PC-9 (cell line): ENCODE measurements at regions not wholly inside any gene's neighbourhood (a gene's known extent, or its start where the extent isn't known, plus 50 kb on each side); places are given as distances from the start of the nearest gene placed in this dataset.

Experiments used
- BruUV-seq: library from RNA; stranded (reverse); fragments of 400-500 nt; replicated peaks from 2 replicates; lab custom pipeline; 2021; lab: Mats Ljungman, UMichigan
- CTCF ChIA-PET: fragments of 300-600 bp; sonication (Branson Sonifier 250); formaldehyde crosslinking; loops from one replicate; lab custom pipeline; 2022; ENCODE audit warnings: antibody characterized with exemption; lab: Charles Lee
- POLR2A ChIA-PET: fragments of 300-600 bp; sonication (Branson Sonifier 250); formaldehyde crosslinking; loops from one replicate; lab custom pipeline; 2022; ENCODE audit warnings: antibody characterized with exemption; ENCODE audit not compliant: unreplicated experiment; lab: Charles Lee
- DNase-seq, 2 experiments: peaks; one replicate each; pipeline versions ENCODE4 v3.0.0 to v3.0.0-alpha.2; 2015 to 2022; ENCODE audit warnings: mixed read lengths in 1 of 2
- H2AFZ ChIP-seq: fragments of 200-600 bp; sonication (generic); 2 replicates; pipeline ENCODE4 v1.8.1; 2017; ENCODE audit warnings: antibody characterized with exemption
- H3F3A ChIP-seq: fragments of 200-600 bp; sonication (generic); 2 replicates; pipeline ENCODE4 v1.8.1; 2017; ENCODE audit warnings: antibody characterized with exemption, mild to moderate bottlenecking, low read depth; ENCODE audit not compliant: insufficient read depth
- H3K27ac ChIP-seq: fragments of 200-600 bp; sonication (generic); 2 replicates; pipeline ENCODE4 v1.6.1; 2016; ENCODE audit warnings: mixed run types
- H3K27me3 ChIP-seq: fragments of 200-600 bp; sonication (generic); 2 replicates; pipeline ENCODE4 v1.6.1; 2016; ENCODE audit warnings: low read depth, mixed run types; ENCODE audit not compliant: insufficient read depth
- H3K36me3 ChIP-seq: fragments of 200-600 bp; sonication (generic); 2 replicates; pipeline ENCODE4 v1.6.1; 2016; ENCODE audit warnings: low read depth, mixed run types
- H3K4me1 ChIP-seq: fragments of 200-600 bp; sonication (generic); replicated peaks from 2 replicates; pipeline ENCODE4 v1.6.1; 2016; ENCODE audit warnings: mixed run types; ENCODE audit not compliant: insufficient read depth
- H3K4me2 ChIP-seq: fragments of 200-600 bp; sonication (generic); 2 replicates; pipeline ENCODE4 v1.6.1; 2017; ENCODE audit warnings: mixed run types
- H3K4me3 ChIP-seq: fragments of 200-600 bp; sonication (generic); 2 replicates; pipeline ENCODE4 v1.6.1; 2016; ENCODE audit warnings: mixed run types
- H3K79me2 ChIP-seq: fragments of 200-600 bp; sonication (generic); 2 replicates; pipeline ENCODE4 v1.6.1; 2017; ENCODE audit warnings: low read depth, mixed run types
- H3K9me2 ChIP-seq: fragments of 200-600 bp; sonication (generic); 2 replicates; pipeline ENCODE4 v1.8.1; 2017; ENCODE audit warnings: mild to moderate bottlenecking; ENCODE audit not compliant: insufficient read depth
- H3K9me3 ChIP-seq: fragments of 200-600 bp; sonication (generic); 2 replicates; pipeline ENCODE4 v1.8.1; 2016; ENCODE audit warnings: low read depth; ENCODE audit not compliant: insufficient read depth
- H4K20me1 ChIP-seq: fragments of 200-600 bp; sonication (generic); 2 replicates; pipeline ENCODE4 v1.8.1; 2017; ENCODE audit not compliant: insufficient read depth
- EZH2 ChIP-seq: fragments of 200-600 bp; sonication (generic); IDR thresholded peaks from 2 replicates; pipeline ENCODE4 v1.8.0; 2017; ENCODE audit warnings: antibody characterized with exemption, low read depth
- intact Hi-C: fragments of 100-400 bp; cut with micrococcal nuclease; formaldehyde crosslinking; loops from one replicate; pipeline ENCODE4 v1.10.0; 2022; ENCODE audit not compliant: unreplicated experiment
- TF ChIP-seq, protein P1 (sequence below): fragments of 200-600 bp; sonication (generic); conservative IDR thresholded peaks from 2 replicates; pipeline ENCODE4 v1.6.1; 2017; ENCODE audit warnings: mixed run types, antibody characterized with exemption, mild to moderate bottlenecking, moderate library complexity

DNA sequence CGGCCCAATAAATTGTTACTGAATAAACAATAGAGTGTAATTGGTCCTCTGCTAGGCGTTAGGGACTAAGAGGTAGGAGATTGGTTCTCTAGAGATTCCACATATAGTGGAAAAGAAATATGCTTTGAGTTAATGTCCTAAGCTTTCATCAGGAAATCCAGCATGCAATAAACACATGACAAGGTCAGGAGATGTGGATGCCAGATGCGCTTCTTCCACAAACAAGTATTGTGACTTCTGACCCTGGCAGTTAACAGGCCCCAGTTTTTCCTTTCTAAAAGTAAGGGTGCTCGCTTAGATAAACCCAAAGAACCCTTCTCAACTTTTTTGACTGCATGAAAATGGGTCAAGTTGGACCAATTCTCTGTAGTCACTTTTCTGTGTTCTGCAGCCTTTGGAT is 146.5 kb upstream of the SOX21 start:
- TF ChIP-seq, protein P1, sequence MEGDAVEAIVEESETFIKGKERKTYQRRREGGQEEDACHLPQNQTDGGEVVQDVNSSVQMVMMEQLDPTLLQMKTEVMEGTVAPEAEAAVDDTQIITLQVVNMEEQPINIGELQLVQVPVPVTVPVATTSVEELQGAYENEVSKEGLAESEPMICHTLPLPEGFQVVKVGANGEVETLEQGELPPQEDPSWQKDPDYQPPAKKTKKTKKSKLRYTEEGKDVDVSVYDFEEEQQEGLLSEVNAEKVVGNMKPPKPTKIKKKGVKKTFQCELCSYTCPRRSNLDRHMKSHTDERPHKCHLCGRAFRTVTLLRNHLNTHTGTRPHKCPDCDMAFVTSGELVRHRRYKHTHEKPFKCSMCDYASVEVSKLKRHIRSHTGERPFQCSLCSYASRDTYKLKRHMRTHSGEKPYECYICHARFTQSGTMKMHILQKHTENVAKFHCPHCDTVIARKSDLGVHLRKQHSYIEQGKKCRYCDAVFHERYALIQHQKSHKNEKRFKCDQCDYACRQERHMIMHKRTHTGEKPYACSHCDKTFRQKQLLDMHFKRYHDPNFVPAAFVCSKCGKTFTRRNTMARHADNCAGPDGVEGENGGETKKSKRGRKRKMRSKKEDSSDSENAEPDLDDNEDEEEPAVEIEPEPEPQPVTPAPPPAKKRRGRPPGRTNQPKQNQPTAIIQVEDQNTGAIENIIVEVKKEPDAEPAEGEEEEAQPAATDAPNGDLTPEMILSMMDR: no peak
- no peak for TF ChIP-seq EZH2
- H3K4me1 ChIP-seq: no peaks in the 10 kb centered on the region
- BruUV-seq: no TSS peak
- no peaks in the 10 kb centered on the region for H3K9me3 ChIP-seq
- peak in 1 of 2 experiments; percentile 23 for DNase-seq
- no peaks in the 10 kb centered on the region for H3K79me2 ChIP-seq
- no peak overlapping the region for H3K27ac ChIP-seq
- H3F3A ChIP-seq: no peaks in the 10 kb centered on the region
- no peak overlapping the region for H3K4me3 ChIP-seq
- H3K4me2 ChIP-seq: no peak overlapping the region
- 0 out of 2 replicates have a peak, but pooled peaks cover 5% of the 10 kb centered on the region for H3K9me2 ChIP-seq
- no peaks in the 10 kb centered on the region for H4K20me1 ChIP-seq
- ChIA-PET CTCF (no interaction called here), POLR2A (no interaction called here)
- intact Hi-C loops: no loop called here
- H3K36me3 ChIP-seq: no peaks in the 10 kb centered on the region
- H3K27me3 ChIP-seq: peaks cover 62% of the 10 kb centered on the region
- no peak overlapping the region for H2AFZ ChIP-seq

DNA sequence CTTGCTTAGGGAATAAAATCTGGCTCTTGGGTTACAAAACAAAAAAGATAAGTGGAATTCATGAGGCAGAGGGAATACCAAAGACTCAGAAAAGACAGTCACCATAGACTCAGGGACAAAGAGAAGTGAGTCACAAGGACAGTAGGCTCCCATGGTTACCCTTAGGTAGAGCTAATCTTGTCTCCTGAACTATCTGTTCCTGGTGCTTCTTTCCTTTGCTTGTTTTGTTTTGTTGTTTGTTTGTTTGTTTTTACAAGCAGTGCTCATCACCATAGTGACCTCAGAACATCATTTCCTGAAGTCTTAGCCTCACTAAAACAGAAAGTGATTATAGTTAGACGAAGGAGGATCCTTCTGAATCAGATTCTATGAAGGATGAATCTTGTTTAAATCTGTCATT is 142.3 kb upstream of the SOX21 start:
- intact Hi-C loops: no loop called here
- ChIA-PET CTCF (no interaction called here), POLR2A (no interaction called here)
- H3K36me3 ChIP-seq: no peaks in the 10 kb centered on the region
- no peaks in the 10 kb centered on the region for H3K9me3 ChIP-seq
- peaks cover 23% of the 10 kb centered on the region for H3K27me3 ChIP-seq
- no peak overlapping the region for H3K4me2 ChIP-seq
- no peak for DNase-seq
- H3K9me2 ChIP-seq: 0 out of 2 replicates have a peak, but pooled peaks cover 5% of the 10 kb centered on the region
- no peaks in the 10 kb centered on the region for H4K20me1 ChIP-seq
- no peak overlapping the region for H3K4me3 ChIP-seq
- BruUV-seq: no TSS peak
- no peak overlapping the region for H3K27ac ChIP-seq
- no peak for TF ChIP-seq EZH2
- TF ChIP-seq, protein P1: no peak
- H3K79me2 ChIP-seq: no peaks in the 10 kb centered on the region
- H2AFZ ChIP-seq: no peak overlapping the region
- H3F3A ChIP-seq: no peaks in the 10 kb centered on the region
- no peaks in the 10 kb centered on the region for H3K4me1 ChIP-seq

DNA sequence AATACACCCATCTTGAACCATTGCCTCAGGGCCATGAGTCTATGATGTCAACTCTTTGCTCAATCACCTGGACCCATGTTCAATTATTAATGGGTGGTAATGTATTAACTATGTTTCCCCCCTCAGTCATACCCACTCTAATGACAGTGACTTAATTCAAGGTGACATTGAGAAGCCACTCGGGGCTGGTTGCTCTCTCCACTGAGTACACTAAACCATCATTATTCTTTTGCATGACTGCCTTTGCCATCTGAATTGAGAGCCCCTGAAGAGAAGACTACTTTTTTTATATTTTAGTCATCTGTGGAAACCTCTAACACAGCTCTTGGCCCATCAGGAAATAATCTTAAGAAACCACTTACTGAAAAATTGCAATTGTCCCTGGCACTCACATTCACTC is 139.2 kb upstream of the SOX21 start:
- no peak overlapping the region for H2AFZ ChIP-seq
- H3K9me2 ChIP-seq: 0 out of 2 replicates have a peak, but pooled peaks cover 5% of the 10 kb centered on the region
- no peak for DNase-seq
- H3K4me3 ChIP-seq: no peak overlapping the region
- POLR2A ChIA-PET: no interaction called here
- no peaks in the 10 kb centered on the region for H3K36me3 ChIP-seq
- H3K4me1 ChIP-seq: no peaks in the 10 kb centered on the region
- no peaks in the 10 kb centered on the region for H4K20me1 ChIP-seq
- peaks cover 11% of the 10 kb centered on the region; the same call in 1 of the 2 replicates for H3K27me3 ChIP-seq
- no peaks in the 10 kb centered on the region for H3F3A ChIP-seq
- TF ChIP-seq, protein P1: no peak
- no peak for TF ChIP-seq EZH2
- no peaks in the 10 kb centered on the region for H3K79me2 ChIP-seq
- intact Hi-C loops: no loop called here
- H3K9me3 ChIP-seq: no peaks in the 10 kb centered on the region
- BruUV-seq: no TSS peak
- CTCF ChIA-PET: no interaction called here
- no peak overlapping the region for H3K27ac ChIP-seq
- no peak overlapping the region for H3K4me2 ChIP-seq
